HCT116 (cell line): ENCODE measurements at regions not wholly inside any gene's neighbourhood (a gene's known extent, or its start where the extent isn't known, plus 50 kb on each side); places are given as distances from the start of the nearest gene placed in this dataset.

Source experiments
- ATAC-seq: fragments of 200-7000 bp; cut with Tn5 transposase; 2 replicates; pipeline ENCODE4 v1.9.1; 2020; ENCODE audit warnings: mild to moderate bottlenecking, moderate library complexity
- BruUV-seq: library from RNA; stranded (reverse); fragments of 400-500 nt; replicated peaks from 2 replicates; lab custom pipeline; 2021; lab: Mats Ljungman, UMichigan
- CTCF ChIA-PET: fragments of 300-600 bp; sonication (Branson Sonifier 250); formaldehyde crosslinking; loops from one replicate; lab custom pipeline; 2021; ENCODE audit warnings: antibody characterized with exemption; lab: Charles Lee
- POLR2A ChIA-PET: fragments of 300-600, 350-600 bp; sonication (Branson Sonifier 250); formaldehyde crosslinking; loops from one replicate; lab custom pipeline; 2021; ENCODE audit warnings: antibody characterized with exemption; lab: Charles Lee
- RAD21 ChIA-PET, 2 experiments: fragments of 300-600 bp; sonication (Branson Sonifier 250); formaldehyde crosslinking; loops; one replicate each; lab custom pipeline; 2023; ENCODE audit warnings: low total read pairs in 2 of 2; ENCODE audit not compliant: uncharacterized antibody in 2 of 2, unreplicated experiment in 2 of 2, low non-redundant PET in 1 of 2; lab: Charles Lee
- DNase-seq: peaks from one replicate; pipeline ENCODE4 v3.0.0-alpha.2; 2010; ENCODE audit warnings: low read depth, low spot score
- H2AFZ ChIP-seq: fragments of 200-600 bp; shearing (Covaris generic), sonication (generic); 2 replicates; pipeline ENCODE4 v1.6.1; 2017; ENCODE audit warnings: low read depth, mixed run types, mixed read lengths, antibody characterized with exemption, low read length; ENCODE audit not compliant: poor library complexity, severe bottlenecking
- H3K27ac ChIP-seq: 2 replicates; pipeline ENCODE4 v1.5.1; 2012; ENCODE audit warnings: low read depth, low read length
- H3K27me3 ChIP-seq: fragments of 200-600 bp; sonication (generic); 2 replicates; pipeline ENCODE4 v1.6.1; 2016; ENCODE audit warnings: mixed run types, low read length, mixed read lengths; ENCODE audit not compliant: insufficient read depth
- H3K36me3 ChIP-seq, 2 experiments: fragments of 200-500 bp in 1 of 2; fragments of 200-600 bp in 1 of 2; sonication (Bioruptor generic) in 1 of 2; sonication (generic) in 1 of 2; 2 replicates each; pipeline versions ENCODE4 v1.5.1 to v1.6.1; 2014 to 2016; ENCODE audit warnings: low read length in 2 of 2, inconsistent platforms in 1 of 2, mixed read lengths in 1 of 2, mixed run types in 1 of 2; ENCODE audit not compliant: insufficient read depth in 2 of 2, control insufficient read depth in 1 of 2
- H3K4me1 ChIP-seq, 2 experiments: fragments of 200-600 bp in 1 of 2; sonication (generic) in 1 of 2; 2 replicates each; pipeline versions ENCODE4 v1.5.1 to v1.6.1; 2012 to 2017; ENCODE audit warnings: low read length in 2 of 2, inconsistent platforms in 1 of 2, mild to moderate bottlenecking in 1 of 2, mixed read lengths in 1 of 2, mixed run types in 1 of 2, moderate library complexity in 1 of 2; ENCODE audit not compliant: insufficient read depth in 2 of 2, control insufficient read depth in 1 of 2
- H3K4me2 ChIP-seq: fragments of 200-600 bp; sonication (generic); 2 replicates; pipeline ENCODE4 v1.6.1; 2017; ENCODE audit warnings: mixed run types, low read length, mixed read lengths
- H3K4me3 ChIP-seq, 2 experiments: fragments of 200-600 bp in 1 of 2; sonication (generic) in 1 of 2; replicated peaks in 1 of 2; 2 replicates each; pipeline ENCODE4 v1.5.1; 2011 to 2016; ENCODE audit warnings: low read length in 2 of 2, control low read depth in 1 of 2, low read depth in 1 of 2, mild to moderate bottlenecking in 1 of 2, mixed read lengths in 1 of 2, mixed run types in 1 of 2
- H3K79me2 ChIP-seq: fragments of 200-600 bp; sonication (generic); 2 replicates; pipeline ENCODE4 v1.6.1; 2017; ENCODE audit warnings: mild to moderate bottlenecking, mixed run types, low read length, moderate library complexity, mixed read lengths; ENCODE audit not compliant: insufficient read depth
- H3K9ac ChIP-seq: fragments of 200-600 bp; sonication (generic); 2 replicates; pipeline ENCODE4 v1.6.1; 2016; ENCODE audit warnings: low read length, mixed read lengths
- H3K9me2 ChIP-seq: fragments of 200-600 bp; sonication (generic), shearing (Covaris generic); 2 replicates; pipeline ENCODE4 v1.6.1; 2017; ENCODE audit warnings: mixed run types, mild to moderate bottlenecking, moderate library complexity; ENCODE audit not compliant: insufficient read depth
- H3K9me3 ChIP-seq, 2 experiments: fragments of 200-500 bp in 1 of 2; fragments of 200-600 bp in 1 of 2; sonication (Bioruptor generic) in 1 of 2; sonication (generic) in 1 of 2; 2 replicates each; pipeline ENCODE4 v1.6.1; 2014 to 2017; ENCODE audit warnings: low read length in 2 of 2, mixed read lengths in 2 of 2, inconsistent platforms in 1 of 2, low read depth in 1 of 2, mild to moderate bottlenecking in 1 of 2, mixed run types in 1 of 2, moderate library complexity in 1 of 2; ENCODE audit not compliant: control insufficient read depth in 1 of 2, insufficient read depth in 1 of 2
- H4K20me1 ChIP-seq: fragments of 200-600 bp; sonication (generic), shearing (Covaris generic); 2 replicates; pipeline ENCODE4 v1.6.1; 2017; ENCODE audit warnings: mixed run types, mild to moderate bottlenecking, moderate library complexity; ENCODE audit not compliant: insufficient read depth
- CBX3 ChIP-seq: IDR thresholded peaks from 2 replicates; pipeline ENCODE4 v1.6.1; 2012; ENCODE audit warnings: low read depth
- ELF1 ChIP-seq: IDR thresholded peaks from 2 replicates; pipeline ENCODE4 v1.6.1; 2012; ENCODE audit warnings: low read depth, borderline replicate concordance
- JUND ChIP-seq: IDR thresholded peaks from 2 replicates; pipeline ENCODE4 v1.6.1; 2012
- SP1 ChIP-seq: IDR thresholded peaks from 2 replicates; pipeline ENCODE4 v1.6.1; 2012; ENCODE audit warnings: low read depth
- ZNF274 ChIP-seq: fragments of 200-500 bp; sonication (Bioruptor generic); IDR thresholded peaks from 2 replicates; pipeline ENCODE4 v1.6.1; 2014; ENCODE audit warnings: mild to moderate bottlenecking, low read depth, low read length, inconsistent platforms
- intact Hi-C: fragments of 100-400 bp; cut with micrococcal nuclease; formaldehyde crosslinking; loops from 2 replicates; pipeline ENCODE4 v1.10.0; 2022

- BruUV-seq = no TSS peak
- H3K79me2 ChIP-seq = no peaks in the 10 kb centered on the region
- no peaks in the 10 kb centered on the region for H3K36me3 ChIP-seq
- TF ChIP-seq SP1 = no peak
- no peak for TF ChIP-seq ZNF274
- TF ChIP-seq ELF1 = no peak
- TF ChIP-seq, all 23 proteins: peak for 0
- Histone ChIP-seq H3K9me2 (no peaks in the 10 kb centered on the region), H3K4me2 (no peak overlapping the region), H2AFZ (no peak overlapping the region), H4K20me1 (no peaks in the 10 kb centered on the region), H3K27ac (no peak overlapping the region), H3K4me1 (peaks cover 0 to 20% of the 10 kb centered on the region in 2 experiments; a peak in 1 of 4 replicates), H3K9me3 (no peaks in the 10 kb centered on the region), H3K27me3 (no peaks in the 10 kb centered on the region), H3K9ac (no peak overlapping the region), H3K4me3 (no peak overlapping the region)
- intact Hi-C loops = no loop called here
- DNase-seq (no peak), ATAC-seq (no peak)
- POLR2A ChIA-PET = interaction anchor here (1.3 kb wide), 1 partner anchor 10 kb away, joined by 3 read pairs; no protein-coding TSS in a partner anchor
- CTCF ChIA-PET = no interaction called here
- RAD21 ChIA-PET = no interaction called here
Measured at GRCh38 chr6:6920114-6920986, 187.4 kb upstream of the RREB1 start.

GRCh38 chr6:6920987-6921313, 186.8 kb upstream of the RREB1 start:
- Histone ChIP-seq H3K27me3 (no peaks in the 10 kb centered on the region), H3K9me2 (no peaks in the 10 kb centered on the region), H3K4me1 (peaks cover 0 to 14% of the 10 kb centered on the region in 2 experiments; a peak in 1 of 4 replicates), H3K27ac (no peak overlapping the region), H2AFZ (no peak overlapping the region), H3K9me3 (no peaks in the 10 kb centered on the region), H3K4me3 (no peak overlapping the region), H3K36me3 (no peaks in the 10 kb centered on the region), H3K9ac (no peak overlapping the region), H3K79me2 (no peaks in the 10 kb centered on the region), H3K4me2 (no peak overlapping the region), H4K20me1 (no peaks in the 10 kb centered on the region)
- ChIA-PET RAD21 (no interaction called here), POLR2A (no interaction called here), CTCF (no interaction called here)
- BruUV-seq = no TSS peak
- no peak for ATAC-seq
- intact Hi-C loops = no loop called here
- no peak for TF ChIP-seq ZNF274
- TF ChIP-seq CBX3 = no peak
- no peak for TF ChIP-seq JUND
- DNase-seq = no peak
